HepG2 (cell line): ENCODE measurements at regions not wholly inside any gene's neighbourhood (a gene's known extent, or its start where the extent isn't known, plus 50 kb on each side); places are given as distances from the start of the nearest gene placed in this dataset.

ENCODE experiments used
- ATAC-seq: fragments of 200-7000 bp; cut with Tn5 transposase; 3 replicates; pipeline ENCODE4 v1.9.1; 2020; ENCODE audit warnings: mild to moderate bottlenecking, moderate library complexity
- BruUV-seq: library from RNA; stranded (reverse); fragments of 400-500 nt; replicated peaks from 2 replicates; lab custom pipeline; 2021; lab: Mats Ljungman, UMichigan
- CTCF ChIA-PET: fragments of 300-600 bp; formaldehyde crosslinking; extraction: SDS; loops from one replicate; lab custom pipeline; 2021; ENCODE audit warnings: low total read pairs, inconsistent platforms, low intra/inter-chr PET ratio; lab: Yijun Ruan, JAX
- POLR2A ChIA-PET: fragments of 350-600 bp; sonication (Branson Sonifier 250); formaldehyde crosslinking; loops from one replicate; lab custom pipeline; 2020; ENCODE audit warnings: antibody characterized with exemption, inconsistent platforms; lab: Yijun Ruan, JAX
- DNase-seq: peaks from one replicate; pipeline ENCODE4 v3.0.0-alpha.2; 2015; ENCODE audit warnings: low spot score
- FAIRE-seq: peaks from 3 replicates; lab custom pipeline; 2011; peaks lifted over from hg19 to GRCh38; lab: Jason Lieb, UNC
- H2AFZ ChIP-seq: one replicate; pipeline ENCODE4 v1.6.1; 2011; ENCODE audit warnings: low read length, inconsistent platforms
- H3K27ac ChIP-seq: fragments of 300-600 bp; 3 replicates; pipeline ENCODE4 v1.8.0; 2011; ENCODE audit warnings: mixed run types, mild to moderate bottlenecking, mixed read lengths, low read length, inconsistent platforms; ENCODE audit not compliant: insufficient read depth; ENCODE audit errors: extremely low read length
- H3K27me3 ChIP-seq, 2 experiments: fragments of 200-600 bp in 1 of 2; 2 replicates in 1 of 2; 3 replicates in 1 of 2; pipeline versions ENCODE4 v1.6.0 to v1.8.0; 2011; ENCODE audit warnings: low read length in 2 of 2, mild to moderate bottlenecking in 2 of 2, moderate library complexity in 2 of 2, inconsistent platforms in 1 of 2; ENCODE audit not compliant: insufficient read depth in 2 of 2, control insufficient read depth in 1 of 2
- H3K36me3 ChIP-seq, 2 experiments: fragments of 200-600 bp in 1 of 2; replicated peaks in 1 of 2; 2 replicates in 1 of 2; 3 replicates in 1 of 2; pipeline versions ENCODE4 v1.5.1 to v1.8.0; 2011; ENCODE audit warnings: low read length in 2 of 2, inconsistent platforms in 1 of 2; ENCODE audit not compliant: insufficient read depth in 2 of 2, control insufficient read depth in 1 of 2
- H3K4me1 ChIP-seq: 2 replicates; pipeline ENCODE4 v1.5.1; 2012; ENCODE audit warnings: low read length, inconsistent platforms; ENCODE audit not compliant: insufficient read depth
- H3K4me2 ChIP-seq: 2 replicates; pipeline ENCODE4 v1.6.0; 2011; ENCODE audit warnings: low read depth, low read length, inconsistent platforms
- H3K4me3 ChIP-seq, 3 experiments: fragments of 200-600 bp in 1 of 3; sonication (generic), shearing (Covaris generic) in 1 of 3; replicated peaks in 1 of 3; 2 replicates each; pipeline ENCODE4 v1.5.1; 2011 to 2016; ENCODE audit warnings: low read length in 3 of 3, inconsistent platforms in 2 of 3, low read depth in 2 of 3, mild to moderate bottlenecking in 2 of 3, control low read depth in 1 of 3, mixed read lengths in 1 of 3; ENCODE audit not compliant: insufficient read depth in 1 of 3
- H3K79me2 ChIP-seq: one replicate; pipeline ENCODE4 v1.6.1; 2011; ENCODE audit warnings: low read length, inconsistent platforms; ENCODE audit not compliant: insufficient read depth
- H3K9ac ChIP-seq: 2 replicates; pipeline ENCODE4 v1.6.0; 2011; ENCODE audit warnings: mild to moderate bottlenecking, low read depth, low read length, inconsistent platforms; ENCODE audit not compliant: insufficient read depth
- H3K9me3 ChIP-seq: 2 replicates; pipeline ENCODE4 v1.5.1; 2012; ENCODE audit warnings: mild to moderate bottlenecking, low read length
- H4K20me1 ChIP-seq: 2 replicates; pipeline ENCODE4 v1.6.0; 2011; ENCODE audit warnings: inconsistent platforms, mild to moderate bottlenecking, low read length, moderate library complexity; ENCODE audit not compliant: insufficient read depth
- BRCA1 ChIP-seq: sonication (generic); formaldehyde crosslinking; IDR thresholded peaks from 2 replicates; pipeline ENCODE4 v1.4.0; 2020; ENCODE audit warnings: missing genetic modification reagents
- CBX1 ChIP-seq: IDR thresholded peaks from one replicate; pipeline ENCODE4 v1.6.1; 2016; ENCODE audit warnings: antibody characterized with exemption, low read depth
- EP300 ChIP-seq, 3 experiments: sonication (generic) in 1 of 3; formaldehyde crosslinking in 1 of 3; IDR thresholded peaks; 2 replicates each; pipeline versions ENCODE4 v1.5.1 to v1.6.1; 2011 to 2020; ENCODE audit warnings: low read depth in 2 of 3, low read length in 2 of 3, borderline replicate concordance in 1 of 3, improper control_type of control experiment in 1 of 3, mild to moderate bottlenecking in 1 of 3, missing genetic modification reagents in 1 of 3, moderate library complexity in 1 of 3
- FOSL2 ChIP-seq: sonication (generic); formaldehyde crosslinking; IDR thresholded peaks from 2 replicates; pipeline ENCODE4 v1.4.0; 2020; ENCODE audit warnings: missing genetic modification reagents
- MEF2D ChIP-seq: sonication (generic); formaldehyde crosslinking; IDR thresholded peaks from 2 replicates; pipeline ENCODE4 v1.5.1; 2020; ENCODE audit warnings: mild to moderate bottlenecking, missing genetic modification reagents
- NCOR1 ChIP-seq: fragments of 200-600 bp; sonication (generic); IDR thresholded peaks from 2 replicates; pipeline ENCODE4 v1.7.0; 2017; ENCODE audit warnings: antibody characterized with exemption, low read length, borderline replicate concordance
- NFATC3 ChIP-seq: sonication (generic); formaldehyde crosslinking; IDR thresholded peaks from 2 replicates; pipeline ENCODE4 v1.5.1; 2020; ENCODE audit warnings: mild to moderate bottlenecking, missing genetic modification reagents
- RELA ChIP-seq: sonication (generic); formaldehyde crosslinking; IDR thresholded peaks from 2 replicates; pipeline ENCODE4 v1.4.0; 2020; ENCODE audit warnings: missing genetic modification reagents
- SMARCC2 ChIP-seq: fragments of 450-650 bp; IDR thresholded peaks from 2 replicates; pipeline ENCODE4 v1.6.1; 2017; ENCODE audit warnings: antibody characterized with exemption, mild to moderate bottlenecking
- SRY ChIP-seq: sonication (generic); formaldehyde crosslinking; IDR thresholded peaks from 2 replicates; pipeline ENCODE4 v1.8.0; 2022; ENCODE audit warnings: mild to moderate bottlenecking, missing genetic modification reagents
- SYNCRIP ChIP-seq: fragments of 200-400 bp; formaldehyde crosslinking; IDR thresholded peaks from 2 replicates; pipeline ENCODE4 v1.6.1; 2018; ENCODE audit warnings: mild to moderate bottlenecking, low read depth, low read length; ENCODE audit not compliant: insufficient read depth
- WIZ ChIP-seq: sonication (generic); formaldehyde crosslinking; IDR thresholded peaks from 2 replicates; pipeline ENCODE4 v1.5.1; 2020; ENCODE audit warnings: mild to moderate bottlenecking, missing genetic modification reagents
- XBP1 ChIP-seq: sonication (generic); formaldehyde crosslinking; IDR thresholded peaks from 2 replicates; pipeline ENCODE4 v1.5.0; 2020; ENCODE audit warnings: missing genetic modification reagents
- ZNF33A ChIP-seq: sonication (generic); formaldehyde crosslinking; IDR thresholded peaks from 2 replicates; pipeline ENCODE4 v1.5.1; 2020; ENCODE audit warnings: missing genetic modification reagents, mild to moderate bottlenecking, moderate library complexity, borderline replicate concordance
- ZNF598 ChIP-seq: sonication (generic); formaldehyde crosslinking; IDR thresholded peaks from 2 replicates; pipeline ENCODE4 v1.5.1; 2020; ENCODE audit warnings: mild to moderate bottlenecking, missing genetic modification reagents, borderline replicate concordance
- ZNF749 ChIP-seq: sonication (generic); formaldehyde crosslinking; IDR thresholded peaks from 2 replicates; pipeline ENCODE4 v1.8.0; 2022; ENCODE audit warnings: mild to moderate bottlenecking, missing genetic modification reagents, moderate library complexity, borderline replicate concordance
- ZNF83 ChIP-seq: sonication (generic); formaldehyde crosslinking; IDR thresholded peaks from 2 replicates; pipeline ENCODE4 v1.4.0; 2020; ENCODE audit warnings: missing genetic modification reagents, mild to moderate bottlenecking, borderline replicate concordance
- ZNF839 ChIP-seq: sonication (generic); formaldehyde crosslinking; IDR thresholded peaks from 2 replicates; pipeline ENCODE4 v1.4.0; 2020; ENCODE audit warnings: missing genetic modification reagents, mild to moderate bottlenecking, borderline replicate concordance
- ZSCAN29 ChIP-seq: sonication (generic); formaldehyde crosslinking; conservative IDR thresholded peaks from 2 replicates; pipeline ENCODE4 v1.4.0; 2020; ENCODE audit warnings: mild to moderate bottlenecking, missing genetic modification reagents
- WGBS: methylation state at CpG from one replicate; pipeline ENCODE4 v1.1.6; 2017; ENCODE audit warnings: low lambda C conversion rate; 5-methylcytosine and 5-hydroxymethylcytosine counted together
- in situ Hi-C: cut with HindIII; loops from 2 replicates; pipeline ENCODE4 v1.10.0; 2017; ENCODE audit warnings: low pct_unique_long_range_greater_than_20kb; ENCODE audit not compliant: extremely low pct_ligation_motif_present
- intact Hi-C: fragments of 100-400 bp; cut with micrococcal nuclease; formaldehyde crosslinking; loops from one replicate; pipeline ENCODE4 v1.10.0; 2022; ENCODE audit not compliant: unreplicated experiment
- TF ChIP-seq, protein P1 (sequence below): sonication (generic); formaldehyde crosslinking; IDR thresholded peaks from 2 replicates; pipeline ENCODE4 v1.4.0; 2020; ENCODE audit warnings: missing genetic modification reagents
- TF ChIP-seq, protein P2 (sequence below): sonication (generic); formaldehyde crosslinking; IDR thresholded peaks from 2 replicates; pipeline ENCODE4 v1.5.0; 2020; ENCODE audit warnings: mild to moderate bottlenecking, missing genetic modification reagents
- TF ChIP-seq, protein P3 (sequence below): sonication (generic); formaldehyde crosslinking; IDR thresholded peaks from 2 replicates; pipeline ENCODE4 v1.5.0; 2020; ENCODE audit warnings: missing genetic modification reagents

DNA sequence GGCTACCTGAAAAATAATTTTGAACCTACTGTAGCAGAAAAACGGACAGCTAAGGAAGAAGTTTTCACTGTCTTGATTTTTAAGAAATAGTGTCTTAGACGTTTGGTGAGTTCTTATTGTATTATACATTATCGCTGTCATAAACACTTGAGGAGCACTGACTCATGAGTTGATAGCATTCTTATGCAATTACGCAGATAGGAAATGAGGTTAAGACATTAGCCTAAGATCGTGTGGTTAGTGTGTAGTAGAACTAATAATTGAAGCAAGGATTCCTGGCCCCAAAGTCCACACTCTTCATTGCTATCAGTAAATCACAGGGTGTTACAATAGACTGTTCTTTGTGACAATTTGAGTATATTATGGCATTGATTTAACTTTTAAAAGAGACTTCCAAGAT is 238.1 kb downstream of the ARAP2 start (continued):
- no peak for TF ChIP-seq ZNF839 (CRISPR knock-in tag)
- no peak for TF ChIP-seq ZNF33A
- no peak for TF ChIP-seq ZNF598 (CRISPR knock-in tag)
- TF ChIP-seq SYNCRIP, result no peak
- TF ChIP-seq SMARCC2, result no peak
- no peak for TF ChIP-seq BRCA1 (CRISPR knock-in tag)
- no peak for TF ChIP-seq EP300 (IDR thresholded peaks at IDR 0.05; ENCODE audit: low read depth in 2 of 2, low read length in 2 of 2)
- no peak for TF ChIP-seq EP300 (CRISPR knock-in tag; IDR thresholded peaks at IDR 0.05; ENCODE audit: borderline replicate concordance)
- no peak for TF ChIP-seq ZNF83 (CRISPR knock-in tag)
- TF ChIP-seq CBX1, result no peak
- TF ChIP-seq, protein P1, sequence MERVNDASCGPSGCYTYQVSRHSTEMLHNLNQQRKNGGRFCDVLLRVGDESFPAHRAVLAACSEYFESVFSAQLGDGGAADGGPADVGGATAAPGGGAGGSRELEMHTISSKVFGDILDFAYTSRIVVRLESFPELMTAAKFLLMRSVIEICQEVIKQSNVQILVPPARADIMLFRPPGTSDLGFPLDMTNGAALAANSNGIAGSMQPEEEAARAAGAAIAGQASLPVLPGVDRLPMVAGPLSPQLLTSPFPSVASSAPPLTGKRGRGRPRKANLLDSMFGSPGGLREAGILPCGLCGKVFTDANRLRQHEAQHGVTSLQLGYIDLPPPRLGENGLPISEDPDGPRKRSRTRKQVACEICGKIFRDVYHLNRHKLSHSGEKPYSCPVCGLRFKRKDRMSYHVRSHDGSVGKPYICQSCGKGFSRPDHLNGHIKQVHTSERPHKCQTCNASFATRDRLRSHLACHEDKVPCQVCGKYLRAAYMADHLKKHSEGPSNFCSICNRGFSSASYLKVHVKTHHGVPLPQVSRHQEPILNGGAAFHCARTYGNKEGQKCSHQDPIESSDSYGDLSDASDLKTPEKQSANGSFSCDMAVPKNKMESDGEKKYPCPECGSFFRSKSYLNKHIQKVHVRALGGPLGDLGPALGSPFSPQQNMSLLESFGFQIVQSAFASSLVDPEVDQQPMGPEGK (CRISPR knock-in tag), result no peak
- TF ChIP-seq NCOR1, result no peak
- no peak for TF ChIP-seq ZSCAN29 (CRISPR knock-in tag)

DNA sequence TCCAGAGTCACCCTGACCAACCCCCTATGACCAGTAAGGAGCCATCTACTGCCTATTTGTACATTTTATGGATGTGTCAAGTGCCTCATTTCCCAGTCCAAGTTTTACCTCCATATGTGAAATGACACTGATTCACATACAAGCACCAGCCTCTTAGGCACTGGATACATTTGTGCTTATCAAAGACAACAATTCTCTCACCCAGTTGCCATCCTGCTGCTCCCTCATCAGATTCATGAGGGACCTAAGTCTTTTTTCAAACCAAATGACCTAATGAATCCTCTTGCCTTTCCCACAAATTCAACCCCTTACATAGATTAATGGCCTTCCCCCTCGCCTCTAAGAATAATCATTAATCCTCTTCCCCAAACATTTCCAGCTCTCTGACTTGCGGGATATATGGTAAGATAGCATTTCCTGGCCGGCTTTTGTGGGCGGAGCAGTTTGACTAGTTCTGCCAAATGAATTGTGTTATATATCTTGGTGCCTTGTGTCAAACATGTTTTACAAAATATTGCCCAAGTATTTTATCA is 233.9 kb downstream of the ARAP2 start:
- intact Hi-C loops, result no loop called here
- Histone ChIP-seq H2AFZ (no peak overlapping the region), H3K79me2 (no peaks in the 10 kb centered on the region), H3K27ac (no peak overlapping the region), H3K9me3 (no peaks in the 10 kb centered on the region), H3K36me3 (no peaks in the 10 kb centered on the region), H3K27me3 (no peaks in the 10 kb centered on the region), H3K4me2 (no peak overlapping the region), H3K4me3 (no peak overlapping the region), H3K9ac (no peak overlapping the region), H4K20me1 (no peaks in the 10 kb centered on the region), H3K4me1 (no peaks in the 10 kb centered on the region)
- in situ Hi-C loops, result no loop called here
- ChIA-PET POLR2A (no interaction called here), CTCF (no interaction called here)
- no peak for DNase-seq
- WGBS, result 18% methylated on average over 4 of the region's 4 CpGs
- no peak for TF ChIP-seq SRY (CRISPR knock-in tag)
- TF ChIP-seq, protein P2, sequence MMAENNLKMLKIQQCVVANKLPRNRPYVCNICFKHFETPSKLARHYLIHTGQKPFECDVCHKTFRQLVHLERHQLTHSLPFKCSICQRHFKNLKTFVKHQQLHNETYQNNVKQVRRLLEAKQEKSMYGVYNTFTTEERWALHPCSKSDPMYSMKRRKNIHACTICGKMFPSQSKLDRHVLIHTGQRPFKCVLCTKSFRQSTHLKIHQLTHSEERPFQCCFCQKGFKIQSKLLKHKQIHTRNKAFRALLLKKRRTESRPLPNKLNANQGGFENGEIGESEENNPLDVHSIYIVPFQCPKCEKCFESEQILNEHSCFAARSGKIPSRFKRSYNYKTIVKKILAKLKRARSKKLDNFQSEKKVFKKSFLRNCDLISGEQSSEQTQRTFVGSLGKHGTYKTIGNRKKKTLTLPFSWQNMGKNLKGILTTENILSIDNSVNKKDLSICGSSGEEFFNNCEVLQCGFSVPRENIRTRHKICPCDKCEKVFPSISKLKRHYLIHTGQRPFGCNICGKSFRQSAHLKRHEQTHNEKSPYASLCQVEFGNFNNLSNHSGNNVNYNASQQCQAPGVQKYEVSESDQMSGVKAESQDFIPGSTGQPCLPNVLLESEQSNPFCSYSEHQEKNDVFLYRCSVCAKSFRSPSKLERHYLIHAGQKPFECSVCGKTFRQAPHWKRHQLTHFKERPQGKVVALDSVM, result no peak
- no peak for TF ChIP-seq RELA (CRISPR knock-in tag)
- no peak for TF ChIP-seq NFATC3
- no peak for TF ChIP-seq XBP1
- no peak for TF ChIP-seq FOSL2 (CRISPR knock-in tag)
- no peak for TF ChIP-seq ZNF749 (CRISPR knock-in tag)
- TF ChIP-seq WIZ (CRISPR knock-in tag), result no peak
- no peak for TF ChIP-seq MEF2D (CRISPR knock-in tag)
- TF ChIP-seq, protein P3, sequence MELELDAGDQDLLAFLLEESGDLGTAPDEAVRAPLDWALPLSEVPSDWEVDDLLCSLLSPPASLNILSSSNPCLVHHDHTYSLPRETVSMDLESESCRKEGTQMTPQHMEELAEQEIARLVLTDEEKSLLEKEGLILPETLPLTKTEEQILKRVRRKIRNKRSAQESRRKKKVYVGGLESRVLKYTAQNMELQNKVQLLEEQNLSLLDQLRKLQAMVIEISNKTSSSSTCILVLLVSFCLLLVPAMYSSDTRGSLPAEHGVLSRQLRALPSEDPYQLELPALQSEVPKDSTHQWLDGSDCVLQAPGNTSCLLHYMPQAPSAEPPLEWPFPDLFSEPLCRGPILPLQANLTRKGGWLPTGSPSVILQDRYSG, result no peak
- ATAC-seq, result no peak
- BruUV-seq, result no TSS peak
- FAIRE-seq, result no peak
